Astrocyte of the spinal cord (primary cell): ENCODE measurements at regions not wholly inside any gene's neighbourhood (a gene's known extent, or its start where the extent isn't known, plus 50 kb on each side); places are given as distances from the start of the nearest gene placed in this dataset.

Experiments used
- DNase-seq: peaks from one replicate; pipeline ENCODE4 v3.0.0; 2011; ENCODE audit warnings: low read depth, low spot score
- H3K4me3 ChIP-seq: 2 replicates; pipeline ENCODE4 v1.5.1; 2011; ENCODE audit warnings: low read depth, mild to moderate bottlenecking, low read length, moderate library complexity
- in situ Hi-C: cut with HindIII; loops from 2 replicates; pipeline ENCODE4 v1.10.0; 2017; ENCODE audit warnings: low sequenced_read_pairs
- TF ChIP-seq, protein P1 (sequence below): IDR thresholded peaks from 2 replicates; pipeline ENCODE4 v1.5.1; 2012; ENCODE audit warnings: low read depth, mild to moderate bottlenecking, low read length, inconsistent platforms

DNA sequence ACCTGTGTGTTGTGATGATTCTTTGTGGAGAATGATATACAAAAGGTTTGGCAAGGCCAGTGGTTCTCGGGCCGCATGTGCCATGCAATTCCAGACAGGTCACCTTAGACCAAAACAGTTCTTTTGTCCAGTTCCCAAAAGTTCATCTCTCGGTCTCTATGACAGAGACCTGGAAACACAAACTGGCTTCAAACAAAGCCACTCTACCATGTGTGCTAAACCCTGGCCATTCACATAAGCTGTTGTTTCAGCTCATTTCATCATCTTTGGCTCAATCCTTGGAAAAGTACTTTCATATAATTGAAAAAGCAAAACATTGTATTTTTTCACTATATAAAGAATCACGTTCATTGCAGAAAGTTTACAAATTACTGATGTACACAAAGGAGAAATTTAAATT, 210.5 kb upstream of the SEMA6A start:
- in situ Hi-C loops = no loop called here
- TF ChIP-seq, protein P1, sequence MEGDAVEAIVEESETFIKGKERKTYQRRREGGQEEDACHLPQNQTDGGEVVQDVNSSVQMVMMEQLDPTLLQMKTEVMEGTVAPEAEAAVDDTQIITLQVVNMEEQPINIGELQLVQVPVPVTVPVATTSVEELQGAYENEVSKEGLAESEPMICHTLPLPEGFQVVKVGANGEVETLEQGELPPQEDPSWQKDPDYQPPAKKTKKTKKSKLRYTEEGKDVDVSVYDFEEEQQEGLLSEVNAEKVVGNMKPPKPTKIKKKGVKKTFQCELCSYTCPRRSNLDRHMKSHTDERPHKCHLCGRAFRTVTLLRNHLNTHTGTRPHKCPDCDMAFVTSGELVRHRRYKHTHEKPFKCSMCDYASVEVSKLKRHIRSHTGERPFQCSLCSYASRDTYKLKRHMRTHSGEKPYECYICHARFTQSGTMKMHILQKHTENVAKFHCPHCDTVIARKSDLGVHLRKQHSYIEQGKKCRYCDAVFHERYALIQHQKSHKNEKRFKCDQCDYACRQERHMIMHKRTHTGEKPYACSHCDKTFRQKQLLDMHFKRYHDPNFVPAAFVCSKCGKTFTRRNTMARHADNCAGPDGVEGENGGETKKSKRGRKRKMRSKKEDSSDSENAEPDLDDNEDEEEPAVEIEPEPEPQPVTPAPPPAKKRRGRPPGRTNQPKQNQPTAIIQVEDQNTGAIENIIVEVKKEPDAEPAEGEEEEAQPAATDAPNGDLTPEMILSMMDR = no peak
- DNase-seq = no peak
- no peak overlapping the region for H3K4me3 ChIP-seq

DNA sequence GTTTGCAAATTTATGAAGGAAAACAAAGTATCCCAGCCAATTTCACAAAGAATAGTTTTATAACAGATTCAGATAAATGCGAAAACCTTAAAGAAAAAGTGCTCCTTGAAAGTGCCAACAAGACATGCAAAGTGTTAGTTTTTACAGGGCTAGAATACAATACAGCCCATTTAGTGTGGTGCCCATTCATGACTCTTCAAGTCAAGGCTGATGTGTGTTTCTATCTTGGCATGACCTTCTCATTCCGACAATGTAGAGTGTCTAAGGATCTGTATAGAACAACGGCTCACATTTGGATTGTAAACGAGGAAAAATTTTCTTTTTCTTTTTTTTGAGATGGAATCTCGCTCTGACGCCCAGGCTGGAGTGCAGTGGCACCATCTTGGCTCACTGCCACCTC, 205.2 kb upstream of the SEMA6A start:
- TF ChIP-seq, protein P1 = no peak
- in situ Hi-C loops = no loop called here
- no peak for DNase-seq

DNA sequence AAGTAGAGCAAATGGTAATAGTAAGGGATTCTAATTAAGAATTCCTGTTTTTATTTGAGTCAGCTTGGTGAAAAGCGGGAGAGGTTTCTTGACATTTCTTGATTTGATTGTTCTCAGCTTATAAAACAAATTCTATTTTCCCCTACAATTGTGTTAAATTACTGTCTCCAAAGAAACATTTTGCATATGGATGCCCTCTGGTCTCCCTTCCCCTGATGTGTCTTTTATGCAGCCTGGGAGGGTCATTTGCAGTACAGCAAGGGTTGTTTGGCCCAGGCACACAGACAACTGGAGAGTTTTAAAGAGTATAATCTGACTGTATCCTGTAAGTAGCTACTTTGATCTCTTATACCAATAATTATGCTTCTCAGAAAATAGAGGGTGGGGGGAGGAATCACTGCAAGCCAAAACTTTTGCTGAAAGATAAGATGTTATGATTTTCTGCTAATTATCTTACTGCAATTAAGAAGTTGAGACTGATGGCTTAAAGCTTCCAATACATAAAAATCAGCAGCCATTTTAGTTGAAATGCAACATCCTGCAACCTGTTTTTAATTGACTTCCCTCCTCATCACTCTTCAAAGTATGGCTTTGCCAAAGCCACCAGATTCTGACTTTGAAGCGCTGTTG, 204.1 kb upstream of the SEMA6A start:
- DNase-seq = no peak
- in situ Hi-C loops = no loop called here
- H3K4me3 ChIP-seq = no peak overlapping the region
- TF ChIP-seq, protein P1 = no peak

More for the DNA sequence above, 205.2 kb upstream of the SEMA6A start:
- H3K4me3 ChIP-seq = no peak overlapping the region

DNA sequence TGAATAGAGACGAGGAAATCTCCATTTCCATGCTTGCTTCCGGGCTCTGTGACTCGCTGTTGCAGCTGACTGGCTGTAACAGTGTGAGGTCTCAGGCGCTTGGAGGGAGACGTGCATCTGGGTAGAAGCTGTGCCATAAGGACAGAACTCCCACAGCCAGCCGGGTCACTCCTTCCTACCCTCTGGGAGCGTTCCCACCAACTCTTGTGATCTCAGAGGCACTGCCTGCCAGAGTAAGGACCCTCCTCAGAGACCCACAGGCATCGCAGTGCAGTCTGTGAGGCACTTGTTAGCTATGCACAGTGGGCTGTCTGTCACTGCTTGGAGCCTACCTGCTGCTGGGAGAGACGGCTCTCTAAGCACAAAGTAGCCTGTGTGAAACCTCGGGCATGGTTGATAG, 203.4 kb upstream of the SEMA6A start:
- DNase-seq = peak; percentile 18
- no peak overlapping the region for H3K4me3 ChIP-seq
- in situ Hi-C loops = no loop called here
- TF ChIP-seq, protein P1 = no peak

DNA sequence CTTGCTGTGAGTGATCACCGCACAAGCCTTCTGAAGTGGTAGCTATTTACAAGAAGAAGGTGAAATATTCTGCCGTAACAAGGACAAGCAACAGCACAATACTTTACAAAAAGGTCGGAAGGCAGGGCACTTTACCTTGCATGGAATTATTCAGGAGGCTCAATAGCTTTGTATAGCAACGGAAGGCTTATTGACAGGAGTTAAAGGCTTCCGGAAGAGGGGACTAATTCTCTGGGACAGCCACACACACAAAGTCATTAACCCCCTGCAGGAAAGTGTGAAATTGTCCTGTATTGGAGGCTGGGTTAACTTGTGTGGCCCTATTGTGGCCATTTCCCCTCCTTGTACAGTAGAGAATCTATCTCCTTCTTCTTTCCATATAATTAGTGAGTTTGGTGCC, 199.3 kb upstream of the SEMA6A start:
- in situ Hi-C loops = no loop called here
- no peak for DNase-seq
- no peak overlapping the region for H3K4me3 ChIP-seq
- TF ChIP-seq, protein P1 = no peak

DNA sequence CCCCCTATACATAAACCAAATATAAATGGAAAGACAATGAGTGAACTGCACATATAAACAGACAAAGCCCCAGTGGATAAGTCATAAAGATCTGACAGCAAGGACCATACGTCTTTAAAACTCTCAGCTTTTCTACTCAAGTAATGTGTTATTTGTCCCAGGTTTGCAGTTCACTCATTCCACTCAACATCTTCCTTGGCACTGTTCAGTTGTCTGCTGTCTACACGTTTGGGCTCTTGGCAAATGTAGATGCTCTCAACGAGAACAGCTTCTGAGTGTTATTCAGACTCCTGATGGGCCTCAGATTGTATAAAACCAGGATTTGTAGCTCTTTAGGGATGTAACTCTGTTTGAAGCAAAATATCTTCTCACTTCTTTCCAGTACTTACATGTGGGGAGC, 198.2 kb upstream of the SEMA6A start:
- in situ Hi-C loops = no loop called here
- no peak overlapping the region for H3K4me3 ChIP-seq
- no peak for DNase-seq
- TF ChIP-seq, protein P1 = no peak

DNA sequence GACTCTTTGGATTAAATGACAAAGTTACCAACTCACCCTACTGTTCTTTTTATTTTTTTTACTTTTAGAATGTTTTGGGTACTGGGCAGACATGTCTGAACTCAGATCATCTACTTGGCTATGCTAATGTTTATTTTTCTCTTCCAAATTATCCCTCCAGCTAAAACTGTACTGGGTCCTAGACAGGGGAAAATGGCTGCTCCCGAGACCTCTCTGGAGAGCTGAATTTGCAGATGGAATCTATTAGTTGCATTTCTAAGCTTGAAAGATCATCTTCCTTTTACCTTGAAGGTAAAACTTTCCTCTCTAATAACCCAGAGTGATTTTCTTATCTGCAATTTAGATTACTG, 197.5 kb upstream of the SEMA6A start:
- no peak overlapping the region for H3K4me3 ChIP-seq
- no peak for DNase-seq
- TF ChIP-seq, protein P1 = no peak
- in situ Hi-C loops = no loop called here
